B cell (primary cell): ENCODE measurements at regions not wholly inside any gene's neighbourhood (a gene's known extent, or its start where the extent isn't known, plus 50 kb on each side); places are given as distances from the start of the nearest gene placed in this dataset.

Experiments
- ATAC-seq: fragments of 200-7000 bp; cut with Tn5 transposase; one replicate; pipeline ENCODE4 v1.10.0; 2021; ENCODE audit warnings: low read depth, mild to moderate bottlenecking, moderate number of reproducible peaks, moderate library complexity
- CTCF ChIA-PET: fragments of 350-600 bp; sonication (Branson Sonifier 250); formaldehyde crosslinking; loops from one replicate; lab custom pipeline; 2021; ENCODE audit warnings: antibody characterized with exemption, inconsistent platforms; lab: Charles Lee
- POLR2A ChIA-PET: fragments of 350-600 bp; sonication (Branson Sonifier 250); formaldehyde crosslinking; loops from one replicate; lab custom pipeline; 2021; ENCODE audit warnings: antibody characterized with exemption; lab: Charles Lee
- DNase-seq: peaks from one replicate; pipeline ENCODE4 v3.0.0; 2013
- H2AFZ ChIP-seq: 2 replicates; pipeline ENCODE4 v1.6.1; 2012; ENCODE audit warnings: mild to moderate bottlenecking, low read depth, low read length; ENCODE audit not compliant: insufficient read depth, poor library complexity, severe bottlenecking
- H3K27ac ChIP-seq, 2 donors: 1 replicate in 1 of 2; 2 replicates in 1 of 2; pipeline ENCODE4 v1.5.1; 2012 to 2013; ENCODE audit warnings: low read length in 2 of 2, mild to moderate bottlenecking in 2 of 2, moderate library complexity in 1 of 2
- H3K27me3 ChIP-seq, 4 experiments: fragments of 200-600 bp in 1 of 4; sonication (generic) in 1 of 4; replicated peaks in 1 of 4; 1 replicate in 2 of 4; 2 replicates in 2 of 4; pipeline versions ENCODE4 v1.6.1 to v1.7.0; 2013 to 2016; ENCODE audit warnings: low read length in 3 of 4, mild to moderate bottlenecking in 2 of 4, mixed read lengths in 1 of 4, moderate library complexity in 1 of 4; ENCODE audit not compliant: insufficient read depth in 4 of 4, control insufficient read depth in 3 of 4; ENCODE audit errors: control extremely low read depth in 1 of 4
- H3K36me3 ChIP-seq, 2 experiments: replicated peaks in 1 of 2; 1 replicate in 1 of 2; 2 replicates in 1 of 2; pipeline versions ENCODE4 v1.6.1 to v1.7.1; 2013; ENCODE audit warnings: low read length in 1 of 2; ENCODE audit not compliant: insufficient read depth in 2 of 2, control insufficient read depth in 1 of 2; ENCODE audit errors: control extremely low read depth in 1 of 2, extremely low read depth in 1 of 2
- H3K4me1 ChIP-seq, 2 donors: fragments of 200-600 bp in 1 of 2; sonication (generic) in 1 of 2; 1 replicate in 1 of 2; 2 replicates in 1 of 2; pipeline versions ENCODE4 v1.5.1 to v1.6.1; 2013 to 2017; ENCODE audit warnings: low read length in 2 of 2; ENCODE audit not compliant: control insufficient read depth in 2 of 2, insufficient read depth in 2 of 2
- H3K4me2 ChIP-seq: replicated peaks from 2 replicates; pipeline ENCODE3; 2012; ENCODE audit warnings: mild to moderate bottlenecking, low read depth, low read length; ENCODE audit not compliant: poor library complexity, severe bottlenecking
- H3K4me3 ChIP-seq, 5 experiments: fragments of 200-600 bp in 1 of 5; sonication (generic) in 1 of 5; 1 replicate in 3 of 5; 2 replicates in 2 of 5; pipeline versions ENCODE4 v1.5.1 to v1.7.0; 2011 to 2016; ENCODE audit warnings: low read length in 4 of 5, mild to moderate bottlenecking in 4 of 5, low read depth in 2 of 5, control low read depth in 1 of 5, moderate library complexity in 1 of 5; ENCODE audit not compliant: insufficient read depth in 1 of 5; ENCODE audit errors: control extremely low read depth in 1 of 5, extremely low read depth in 1 of 5
- H3K79me2 ChIP-seq: fragments of 200-600 bp; sonication (generic); one replicate; pipeline ENCODE4 v1.6.0; 2016; ENCODE audit warnings: low read length; ENCODE audit not compliant: control insufficient read depth, insufficient read depth
- H3K9ac ChIP-seq: fragments of 200-600 bp; sonication (generic); 2 replicates; pipeline ENCODE4 v1.6.1; 2017; ENCODE audit warnings: mild to moderate bottlenecking, low read length, moderate library complexity
- H3K9me3 ChIP-seq, 3 donors: one replicate each; pipeline versions ENCODE4 v1.6.1 to v1.7.1; 2013; ENCODE audit warnings: low read length in 2 of 3; ENCODE audit not compliant: control insufficient read depth in 2 of 3, insufficient read depth in 1 of 3; ENCODE audit errors: control extremely low read depth in 1 of 3
- H4K20me1 ChIP-seq: 2 replicates; pipeline ENCODE4 v1.6.0; 2012; ENCODE audit warnings: mild to moderate bottlenecking, low read length; ENCODE audit not compliant: insufficient read depth, control insufficient read depth, poor library complexity, severe bottlenecking
- H3K27ac Mint-ChIP-seq: one replicate; pipeline ENCODE4 v1.8.0; 2021; ENCODE audit warnings: mixed read lengths
- H3K27me3 Mint-ChIP-seq: one replicate; pipeline ENCODE4 v1.8.0; 2021; ENCODE audit warnings: mixed read lengths
- H3K4me1 Mint-ChIP-seq: one replicate; pipeline ENCODE4 v1.8.0; 2021; ENCODE audit warnings: mixed read lengths
- H3K4me3 Mint-ChIP-seq: one replicate; pipeline ENCODE4 v1.8.0; 2021; ENCODE audit warnings: mixed read lengths
- H3K9me3 Mint-ChIP-seq: one replicate; pipeline ENCODE4 v1.8.0; 2022; ENCODE audit warnings: mixed read lengths; ENCODE audit not compliant: insufficient read depth
- EZH2 ChIP-seq: IDR thresholded peaks from 2 replicates; pipeline ENCODE4 v1.6.1; 2012; ENCODE audit warnings: borderline replicate concordance, low read depth, mild to moderate bottlenecking, moderate library complexity, low read length; ENCODE audit not compliant: insufficient read depth, poor library complexity, severe bottlenecking
- WGBS: methylation state at CpG from one replicate; pipeline ENCODE4 v1.1.5; 2013; ENCODE audit warnings: missing lambda C conversion rate; ENCODE audit not compliant: insufficient coverage; 5-methylcytosine and 5-hydroxymethylcytosine counted together
- intact Hi-C: fragments of 100-400 bp; cut with micrococcal nuclease; formaldehyde crosslinking; loops from one replicate; pipeline ENCODE4 v1.10.0; 2022
- TF ChIP-seq, protein P1 (sequence below): fragments of 200-600 bp; IDR thresholded peaks from one replicate; pipeline ENCODE4 v1.8.0; 2022; ENCODE audit warnings: antibody characterized with exemption, mild to moderate bottlenecking

DNA sequence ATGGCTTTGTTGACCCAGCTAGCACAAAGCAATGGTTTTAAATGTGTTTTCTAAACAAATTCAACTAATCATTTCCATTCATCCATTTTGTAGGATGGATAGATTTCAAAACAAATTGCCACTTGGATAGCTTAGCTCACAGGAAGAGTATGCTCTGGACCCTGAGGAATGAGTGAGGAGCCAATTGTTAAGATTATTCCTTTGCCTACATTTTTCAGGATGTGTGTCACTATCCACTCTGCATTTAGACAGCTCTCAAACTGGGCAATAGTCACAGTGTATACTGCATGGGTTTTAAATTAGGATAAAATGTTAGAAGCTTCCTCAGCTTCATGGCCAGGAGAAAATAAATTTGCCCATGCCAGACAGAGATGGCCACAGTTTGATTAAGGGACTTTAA, 605.6 kb upstream of the TEX47 start:
- no peak overlapping the region for H3K4me3 ChIP-seq
- no peaks in the 10 kb centered on the region for H3K4me1 ChIP-seq
- no peak overlapping the region for H3K27ac ChIP-seq
- H2AFZ ChIP-seq = no peak overlapping the region
- intact Hi-C loops = no loop called here
- ATAC-seq (no peak), DNase-seq (no peak)
- H3K9ac ChIP-seq = no peak overlapping the region
- no peaks in the 10 kb centered on the region for H3K27me3 Mint-ChIP-seq
- no peaks in the 10 kb centered on the region for H4K20me1 ChIP-seq
- H3K79me2 ChIP-seq = no peaks in the 10 kb centered on the region
- no peaks in the 10 kb centered on the region for H3K27me3 ChIP-seq
- no peaks in the 10 kb centered on the region for H3K9me3 Mint-ChIP-seq
- no peaks in the 10 kb centered on the region for H3K4me1 Mint-ChIP-seq
- H3K4me3 Mint-ChIP-seq = no peak overlapping the region
- TF ChIP-seq EZH2 = no peak
- TF ChIP-seq, protein P1, sequence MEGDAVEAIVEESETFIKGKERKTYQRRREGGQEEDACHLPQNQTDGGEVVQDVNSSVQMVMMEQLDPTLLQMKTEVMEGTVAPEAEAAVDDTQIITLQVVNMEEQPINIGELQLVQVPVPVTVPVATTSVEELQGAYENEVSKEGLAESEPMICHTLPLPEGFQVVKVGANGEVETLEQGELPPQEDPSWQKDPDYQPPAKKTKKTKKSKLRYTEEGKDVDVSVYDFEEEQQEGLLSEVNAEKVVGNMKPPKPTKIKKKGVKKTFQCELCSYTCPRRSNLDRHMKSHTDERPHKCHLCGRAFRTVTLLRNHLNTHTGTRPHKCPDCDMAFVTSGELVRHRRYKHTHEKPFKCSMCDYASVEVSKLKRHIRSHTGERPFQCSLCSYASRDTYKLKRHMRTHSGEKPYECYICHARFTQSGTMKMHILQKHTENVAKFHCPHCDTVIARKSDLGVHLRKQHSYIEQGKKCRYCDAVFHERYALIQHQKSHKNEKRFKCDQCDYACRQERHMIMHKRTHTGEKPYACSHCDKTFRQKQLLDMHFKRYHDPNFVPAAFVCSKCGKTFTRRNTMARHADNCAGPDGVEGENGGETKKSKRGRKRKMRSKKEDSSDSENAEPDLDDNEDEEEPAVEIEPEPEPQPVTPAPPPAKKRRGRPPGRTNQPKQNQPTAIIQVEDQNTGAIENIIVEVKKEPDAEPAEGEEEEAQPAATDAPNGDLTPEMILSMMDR = no peak
- no peak overlapping the region for H3K27ac Mint-ChIP-seq
- no peaks in the 10 kb centered on the region for H3K36me3 ChIP-seq
- H3K4me2 ChIP-seq = no peak overlapping the region
- POLR2A ChIA-PET = no interaction called here
- no peaks in the 10 kb centered on the region for H3K9me3 ChIP-seq
- CTCF ChIA-PET = no interaction called here

DNA sequence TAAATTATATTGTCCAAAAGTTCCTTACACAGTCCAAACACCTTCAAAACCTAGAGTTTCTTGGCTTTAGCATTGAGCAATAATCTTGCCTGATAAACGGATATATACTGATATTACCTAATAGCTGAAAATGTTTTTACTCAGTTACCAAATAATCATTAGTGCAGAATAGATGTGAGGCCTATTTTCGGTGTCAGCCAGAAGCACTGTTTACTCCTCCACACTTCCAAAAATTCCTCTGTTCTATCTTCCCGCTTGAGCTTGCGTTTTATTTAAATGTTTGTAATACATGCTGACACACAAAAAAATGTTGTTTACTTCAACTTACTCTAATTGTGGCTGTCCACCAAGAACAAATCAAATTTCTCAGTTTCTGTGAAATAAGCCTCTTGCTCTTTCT, 606.2 kb upstream of the TEX47 start:
- Histone ChIP-seq H2AFZ (no peak overlapping the region), H3K4me1 (no peaks in the 10 kb centered on the region), H3K27ac (no peak overlapping the region), H3K9me3 (no peaks in the 10 kb centered on the region), H4K20me1 (no peaks in the 10 kb centered on the region), H3K79me2 (no peaks in the 10 kb centered on the region), H3K36me3 (no peaks in the 10 kb centered on the region), H3K4me2 (no peak overlapping the region), H3K27me3 (no peaks in the 10 kb centered on the region), H3K4me3 (no peak overlapping the region), H3K9ac (no peak overlapping the region)
- no CpG with 5 or more reads among the region's 4 CpGs for WGBS
- ChIA-PET CTCF (no interaction called here), POLR2A (no interaction called here)
- Mint-ChIP-seq H3K27ac (no peak overlapping the region), H3K4me1 (no peaks in the 10 kb centered on the region), H3K27me3 (no peaks in the 10 kb centered on the region), H3K9me3 (no peaks in the 10 kb centered on the region), H3K4me3 (no peak overlapping the region)
- intact Hi-C loops = no loop called here
- ATAC-seq (no peak), DNase-seq (no peak)
- TF ChIP-seq, protein P1 = no peak
- TF ChIP-seq EZH2 = no peak
